Vagina (tissue), 2 donors: ENCODE measurements at regions not wholly inside any gene's neighbourhood (a gene's known extent, or its start where the extent isn't known, plus 50 kb on each side); places are given as distances from the start of the nearest gene placed in this dataset.
"Not testable (repeated sequence)": the region's sequence is repeated elsewhere in the genome, so short reads cannot be mapped to it uniquely, and the experiment has no call there.

ENCODE experiments used
- POLR2A ChIP-seq, 2 donors: fragments of 450-650 bp; IDR thresholded peaks; one replicate each; pipeline ENCODE4 v1.6.1; 2017; ENCODE audit warnings: antibody characterized with exemption in 2 of 2, mild to moderate bottlenecking in 2 of 2, moderate library complexity in 2 of 2
- TF ChIP-seq, protein P1 (sequence below), 3 experiments: fragments of 450-650 bp in 2 of 3; fragments of 200-600 bp in 1 of 3; sonication (generic) in 1 of 3; IDR thresholded peaks; one replicate each; pipeline ENCODE4 v1.5.1; 2017 to 2019; ENCODE audit warnings: antibody characterized with exemption in 3 of 3, mild to moderate bottlenecking in 2 of 3, moderate library complexity in 2 of 3

DNA sequence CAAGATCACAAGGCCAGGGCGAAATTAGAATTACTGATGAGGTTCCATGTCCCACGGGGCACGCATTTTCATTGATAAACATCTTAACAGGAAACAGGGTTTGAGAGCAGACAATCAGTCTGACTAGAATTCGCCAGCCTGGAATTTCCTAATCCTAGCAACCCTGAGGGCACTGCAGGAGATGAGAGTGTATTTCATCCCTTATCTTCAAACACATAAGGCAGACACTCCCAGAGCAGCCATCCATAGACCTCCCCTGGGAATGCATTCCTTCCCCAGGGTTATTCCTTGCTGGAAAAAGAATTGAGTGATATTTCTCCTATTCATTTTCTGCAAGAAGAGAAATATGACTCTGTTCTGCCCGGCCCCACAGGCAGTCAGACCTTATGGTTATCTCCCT lies 821.7 kb downstream of the MAT2B start:
- TF ChIP-seq, protein P1, sequence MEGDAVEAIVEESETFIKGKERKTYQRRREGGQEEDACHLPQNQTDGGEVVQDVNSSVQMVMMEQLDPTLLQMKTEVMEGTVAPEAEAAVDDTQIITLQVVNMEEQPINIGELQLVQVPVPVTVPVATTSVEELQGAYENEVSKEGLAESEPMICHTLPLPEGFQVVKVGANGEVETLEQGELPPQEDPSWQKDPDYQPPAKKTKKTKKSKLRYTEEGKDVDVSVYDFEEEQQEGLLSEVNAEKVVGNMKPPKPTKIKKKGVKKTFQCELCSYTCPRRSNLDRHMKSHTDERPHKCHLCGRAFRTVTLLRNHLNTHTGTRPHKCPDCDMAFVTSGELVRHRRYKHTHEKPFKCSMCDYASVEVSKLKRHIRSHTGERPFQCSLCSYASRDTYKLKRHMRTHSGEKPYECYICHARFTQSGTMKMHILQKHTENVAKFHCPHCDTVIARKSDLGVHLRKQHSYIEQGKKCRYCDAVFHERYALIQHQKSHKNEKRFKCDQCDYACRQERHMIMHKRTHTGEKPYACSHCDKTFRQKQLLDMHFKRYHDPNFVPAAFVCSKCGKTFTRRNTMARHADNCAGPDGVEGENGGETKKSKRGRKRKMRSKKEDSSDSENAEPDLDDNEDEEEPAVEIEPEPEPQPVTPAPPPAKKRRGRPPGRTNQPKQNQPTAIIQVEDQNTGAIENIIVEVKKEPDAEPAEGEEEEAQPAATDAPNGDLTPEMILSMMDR (IDR thresholded peaks at IDR 0.05): not testable (repeated sequence)
- not testable (repeated sequence) for TF ChIP-seq POLR2A (IDR thresholded peaks at IDR 0.05)
